ENCODE measurements at regions not wholly inside any gene's neighbourhood (a gene's known extent, or its start where the extent isn't known, plus 50 kb on each side); places are given as distances from the start of the nearest gene placed in this dataset.

DNA sequence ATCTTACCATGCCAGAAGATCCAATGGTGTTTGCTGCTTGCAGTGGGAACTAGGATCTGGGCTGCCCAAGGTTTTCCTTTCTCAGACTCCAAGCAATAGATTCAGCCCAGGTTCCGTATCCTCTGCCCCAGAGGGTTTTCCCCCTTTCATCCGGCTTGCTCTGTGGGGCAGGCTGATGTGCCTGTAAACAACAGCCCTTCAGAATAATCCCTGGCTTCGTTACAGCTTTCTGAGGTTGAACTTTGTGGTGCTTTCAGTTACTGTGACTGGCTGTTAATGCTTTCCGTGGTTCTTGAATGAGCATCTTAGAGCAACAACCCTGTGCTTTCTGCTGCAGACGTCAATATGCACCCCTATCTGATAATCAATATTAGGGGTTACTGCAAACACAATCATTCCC is 400.4 kb downstream of the BTBD3 start:
- Histone ChIP-seq H3K27me3 (ENCODE audit: control insufficient read depth, insufficient read depth, low read length) (no peaks in the 10 kb centered on the region), H3K4me3 (ENCODE audit: low read depth, low read length) (no peak overlapping the region), H3K36me3 (ENCODE audit: control insufficient read depth, insufficient read depth, low read length) (no peaks in the 10 kb centered on the region), H3K27ac (no peak overlapping the region), H3K9ac (no peak overlapping the region), H2AFZ (peak overlapping the region; percentile 13), H3K79me2 (no peaks in the 10 kb centered on the region), H3K4me2 (ENCODE audit: low read length) (no peak overlapping the region), H3K9me3 (ENCODE audit: control insufficient read depth, low read length) (no peaks in the 10 kb centered on the region), H3K4me1 (no peaks in the 10 kb centered on the region)
- TF ChIP-seq, protein P1, sequence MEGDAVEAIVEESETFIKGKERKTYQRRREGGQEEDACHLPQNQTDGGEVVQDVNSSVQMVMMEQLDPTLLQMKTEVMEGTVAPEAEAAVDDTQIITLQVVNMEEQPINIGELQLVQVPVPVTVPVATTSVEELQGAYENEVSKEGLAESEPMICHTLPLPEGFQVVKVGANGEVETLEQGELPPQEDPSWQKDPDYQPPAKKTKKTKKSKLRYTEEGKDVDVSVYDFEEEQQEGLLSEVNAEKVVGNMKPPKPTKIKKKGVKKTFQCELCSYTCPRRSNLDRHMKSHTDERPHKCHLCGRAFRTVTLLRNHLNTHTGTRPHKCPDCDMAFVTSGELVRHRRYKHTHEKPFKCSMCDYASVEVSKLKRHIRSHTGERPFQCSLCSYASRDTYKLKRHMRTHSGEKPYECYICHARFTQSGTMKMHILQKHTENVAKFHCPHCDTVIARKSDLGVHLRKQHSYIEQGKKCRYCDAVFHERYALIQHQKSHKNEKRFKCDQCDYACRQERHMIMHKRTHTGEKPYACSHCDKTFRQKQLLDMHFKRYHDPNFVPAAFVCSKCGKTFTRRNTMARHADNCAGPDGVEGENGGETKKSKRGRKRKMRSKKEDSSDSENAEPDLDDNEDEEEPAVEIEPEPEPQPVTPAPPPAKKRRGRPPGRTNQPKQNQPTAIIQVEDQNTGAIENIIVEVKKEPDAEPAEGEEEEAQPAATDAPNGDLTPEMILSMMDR (IDR thresholded peaks at IDR 0.05) = no peak

GRCh38 chr20:12321736-12322135 is 404.0 kb downstream of the BTBD3 start:
- Histone ChIP-seq H3K4me1 (no peaks in the 10 kb centered on the region), H3K27ac (no peak overlapping the region), H3K4me3 (ENCODE audit: low read depth, low read length) (no peak overlapping the region), H3K4me2 (ENCODE audit: low read length) (no peak overlapping the region), H3K9me3 (ENCODE audit: control insufficient read depth, low read length) (no peaks in the 10 kb centered on the region), H3K79me2 (no peaks in the 10 kb centered on the region), H3K9ac (no peak overlapping the region), H3K36me3 (ENCODE audit: control insufficient read depth, insufficient read depth, low read length) (no peaks in the 10 kb centered on the region), H2AFZ (no peak overlapping the region), H3K27me3 (ENCODE audit: control insufficient read depth, insufficient read depth, low read length) (no peaks in the 10 kb centered on the region)
- TF ChIP-seq, protein P1 (IDR thresholded peaks at IDR 0.05) = no peak

- Histone ChIP-seq H3K4me1 (no peaks in the 10 kb centered on the region), H3K4me2 (ENCODE audit: low read length) (no peak overlapping the region), H3K27ac (no peak overlapping the region), H3K9me3 (ENCODE audit: control insufficient read depth, low read length) (no peaks in the 10 kb centered on the region), H3K4me3 (ENCODE audit: low read depth, low read length) (no peak overlapping the region), H2AFZ (no peak overlapping the region), H3K36me3 (ENCODE audit: control insufficient read depth, insufficient read depth, low read length) (no peaks in the 10 kb centered on the region), H3K79me2 (no peaks in the 10 kb centered on the region), H3K9ac (no peak overlapping the region), H3K27me3 (ENCODE audit: control insufficient read depth, insufficient read depth, low read length) (no peaks in the 10 kb centered on the region)
- TF ChIP-seq, protein P1 (IDR thresholded peaks at IDR 0.05) = no peak
These were observed 409.5 kb downstream of the BTBD3 start for GRCh38 chr20:12327205-12327604.

DNA sequence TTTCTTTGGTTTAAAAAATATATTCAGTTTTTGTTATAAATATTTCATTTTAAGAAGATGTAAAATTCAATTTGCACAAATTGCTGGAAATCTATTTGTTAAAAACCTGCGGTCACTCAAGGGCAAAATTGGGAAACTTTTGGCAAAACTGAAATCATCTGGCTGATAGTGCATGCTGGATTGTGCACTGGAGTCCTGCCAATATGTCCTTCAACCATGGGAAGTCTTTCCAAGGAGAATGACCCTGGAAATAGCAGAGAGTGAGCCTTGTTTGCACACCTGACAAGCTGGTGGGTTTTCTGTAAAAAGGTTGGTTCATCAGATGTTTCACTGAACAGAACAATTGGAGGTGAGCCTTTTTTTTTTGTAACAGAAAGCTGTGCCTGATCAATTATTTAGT is 413.5 kb downstream of the BTBD3 start:
- Histone ChIP-seq H3K4me1 (no peaks in the 10 kb centered on the region), H3K36me3 (ENCODE audit: control insufficient read depth, insufficient read depth, low read length) (no peaks in the 10 kb centered on the region), H3K4me3 (ENCODE audit: low read depth, low read length) (no peak overlapping the region), H3K79me2 (no peaks in the 10 kb centered on the region), H3K9ac (no peak overlapping the region), H2AFZ (no peak overlapping the region), H3K27ac (no peak overlapping the region), H3K27me3 (ENCODE audit: control insufficient read depth, insufficient read depth, low read length) (no peaks in the 10 kb centered on the region), H3K4me2 (ENCODE audit: low read length) (no peak overlapping the region), H3K9me3 (ENCODE audit: control insufficient read depth, low read length) (no peaks in the 10 kb centered on the region)
- TF ChIP-seq, protein P1 (IDR thresholded peaks at IDR 0.05) = no peak

DNA sequence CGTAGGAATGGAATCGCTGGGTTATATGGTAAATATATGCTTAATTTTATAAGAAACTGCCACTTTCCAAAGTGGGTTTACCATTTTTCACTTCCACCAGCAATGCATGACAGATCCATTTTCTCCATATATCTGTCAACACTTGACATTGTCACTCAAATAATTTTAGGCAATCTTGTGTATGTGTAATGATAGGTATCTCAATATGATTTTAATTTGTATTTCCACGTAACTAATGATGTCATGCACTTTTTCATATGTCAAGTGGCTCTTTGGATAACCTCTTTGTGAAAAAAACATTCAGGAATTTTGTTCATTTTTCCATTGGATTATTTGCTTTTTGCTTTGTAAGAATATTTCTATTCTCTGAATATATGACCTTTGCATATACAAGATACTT is 419.9 kb downstream of the BTBD3 start:
- no peaks in the 10 kb centered on the region for H3K36me3 ChIP-seq (ENCODE audit: control insufficient read depth, insufficient read depth, low read length)
- H3K4me2 ChIP-seq (ENCODE audit: low read length) = no peak overlapping the region
- H3K9ac ChIP-seq = no peak overlapping the region
- H3K79me2 ChIP-seq = no peaks in the 10 kb centered on the region
- no peak overlapping the region for H3K27ac ChIP-seq
- TF ChIP-seq, protein P1 (IDR thresholded peaks at IDR 0.05) = no peak
- H2AFZ ChIP-seq = no peak overlapping the region
- H3K4me1 ChIP-seq = no peaks in the 10 kb centered on the region
- no peaks in the 10 kb centered on the region for H3K27me3 ChIP-seq (ENCODE audit: control insufficient read depth, insufficient read depth, low read length)
- H3K4me3 ChIP-seq (ENCODE audit: low read depth, low read length) = no peak overlapping the region
- no peaks in the 10 kb centered on the region for H3K9me3 ChIP-seq (ENCODE audit: control insufficient read depth, low read length)
